Brain microvascular endothelial cell (primary cell): ENCODE measurements at regions not wholly inside any gene's neighbourhood (a gene's known extent, or its start where the extent isn't known, plus 50 kb on each side); places are given as distances from the start of the nearest gene placed in this dataset.

Source experiments
- DNase-seq: peaks from one replicate; pipeline ENCODE4 v3.0.0-alpha.2; 2020
- H3K27ac ChIP-seq: fragments of 250-450 bp; sonication (Bioruptor Pico); 2 replicates; pipeline ENCODE4 v1.5.1; 2020; ENCODE audit warnings: mild to moderate bottlenecking, moderate library complexity
- H3K27me3 ChIP-seq: fragments of 250-450 bp; sonication (Bioruptor Pico); replicated peaks from 2 replicates; pipeline ENCODE4 v1.5.1; 2020; ENCODE audit warnings: mild to moderate bottlenecking
- H3K36me3 ChIP-seq: fragments of 250-450 bp; sonication (Bioruptor Pico); replicated peaks from 2 replicates; pipeline ENCODE4 v1.5.1; 2020; ENCODE audit warnings: mild to moderate bottlenecking
- H3K4me3 ChIP-seq: 2 replicates; pipeline ENCODE4 v1.5.1; 2011; ENCODE audit warnings: low read depth, mild to moderate bottlenecking, control low read depth, low read length, moderate library complexity
- in situ Hi-C: cut with HindIII; loops from 2 replicates; pipeline ENCODE4 v1.10.0; 2017; ENCODE audit warnings: low sequenced_read_pairs, low pct_ligation_motif_present
- TF ChIP-seq, protein P1 (sequence below): IDR thresholded peaks from 2 replicates; pipeline ENCODE4 v1.5.1; 2011; ENCODE audit warnings: low read depth, mild to moderate bottlenecking, moderate library complexity, low read length, control low read depth, inconsistent platforms; ENCODE audit errors: missing control alignments

DNA sequence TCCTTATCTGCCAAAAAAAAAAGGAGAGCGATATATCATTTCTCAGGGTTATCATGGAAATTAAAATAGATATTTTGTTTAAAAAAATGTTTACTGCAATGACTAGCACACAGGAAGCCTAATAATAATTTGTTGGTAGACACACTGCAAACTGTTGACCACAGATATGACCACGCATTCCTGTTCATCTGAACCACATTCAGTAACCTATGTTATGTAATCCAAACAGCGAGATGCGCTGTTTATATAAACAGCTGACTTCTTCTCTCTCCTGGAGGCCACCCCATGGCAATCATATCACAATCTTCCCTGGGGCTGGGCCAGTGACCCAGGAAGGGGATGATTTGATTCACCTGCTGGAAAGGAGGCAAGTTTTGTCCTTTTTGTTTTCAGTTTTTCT, 129.3 kb upstream of the UST start:
- no peaks in the 10 kb centered on the region for H3K27me3 ChIP-seq
- H3K36me3 ChIP-seq, result no peaks in the 10 kb centered on the region
- DNase-seq, result peak; percentile 25
- H3K4me3 ChIP-seq, result no peak overlapping the region
- TF ChIP-seq, protein P1, sequence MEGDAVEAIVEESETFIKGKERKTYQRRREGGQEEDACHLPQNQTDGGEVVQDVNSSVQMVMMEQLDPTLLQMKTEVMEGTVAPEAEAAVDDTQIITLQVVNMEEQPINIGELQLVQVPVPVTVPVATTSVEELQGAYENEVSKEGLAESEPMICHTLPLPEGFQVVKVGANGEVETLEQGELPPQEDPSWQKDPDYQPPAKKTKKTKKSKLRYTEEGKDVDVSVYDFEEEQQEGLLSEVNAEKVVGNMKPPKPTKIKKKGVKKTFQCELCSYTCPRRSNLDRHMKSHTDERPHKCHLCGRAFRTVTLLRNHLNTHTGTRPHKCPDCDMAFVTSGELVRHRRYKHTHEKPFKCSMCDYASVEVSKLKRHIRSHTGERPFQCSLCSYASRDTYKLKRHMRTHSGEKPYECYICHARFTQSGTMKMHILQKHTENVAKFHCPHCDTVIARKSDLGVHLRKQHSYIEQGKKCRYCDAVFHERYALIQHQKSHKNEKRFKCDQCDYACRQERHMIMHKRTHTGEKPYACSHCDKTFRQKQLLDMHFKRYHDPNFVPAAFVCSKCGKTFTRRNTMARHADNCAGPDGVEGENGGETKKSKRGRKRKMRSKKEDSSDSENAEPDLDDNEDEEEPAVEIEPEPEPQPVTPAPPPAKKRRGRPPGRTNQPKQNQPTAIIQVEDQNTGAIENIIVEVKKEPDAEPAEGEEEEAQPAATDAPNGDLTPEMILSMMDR, result no peak
- in situ Hi-C loops, result no loop called here
- H3K27ac ChIP-seq, result no peak overlapping the region

DNA sequence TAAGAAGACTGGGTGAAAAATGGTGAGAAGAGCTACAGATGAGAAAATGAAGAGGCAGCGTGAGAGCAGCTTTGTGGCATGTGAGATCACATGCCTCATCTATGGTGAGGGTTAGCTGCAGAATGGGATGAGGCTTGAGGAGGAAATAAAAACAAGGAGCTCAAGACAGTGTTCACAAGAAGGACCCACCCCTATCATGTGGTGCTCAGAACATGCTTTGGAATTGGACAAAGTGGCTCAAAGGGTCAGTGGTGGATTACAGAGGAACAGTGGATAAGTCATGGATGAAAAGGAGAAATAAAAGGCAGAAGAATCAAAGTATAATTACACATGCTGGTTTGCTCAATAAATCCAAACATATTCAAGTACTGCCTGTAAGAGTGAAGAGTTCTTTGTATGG, 126.9 kb upstream of the UST start:
- in situ Hi-C loops, result no loop called here
- DNase-seq, result no peak
- TF ChIP-seq, protein P1, result no peak
- Histone ChIP-seq H3K36me3 (no peaks in the 10 kb centered on the region), H3K27me3 (no peaks in the 10 kb centered on the region), H3K27ac (no peak overlapping the region), H3K4me3 (no peak overlapping the region)

DNA sequence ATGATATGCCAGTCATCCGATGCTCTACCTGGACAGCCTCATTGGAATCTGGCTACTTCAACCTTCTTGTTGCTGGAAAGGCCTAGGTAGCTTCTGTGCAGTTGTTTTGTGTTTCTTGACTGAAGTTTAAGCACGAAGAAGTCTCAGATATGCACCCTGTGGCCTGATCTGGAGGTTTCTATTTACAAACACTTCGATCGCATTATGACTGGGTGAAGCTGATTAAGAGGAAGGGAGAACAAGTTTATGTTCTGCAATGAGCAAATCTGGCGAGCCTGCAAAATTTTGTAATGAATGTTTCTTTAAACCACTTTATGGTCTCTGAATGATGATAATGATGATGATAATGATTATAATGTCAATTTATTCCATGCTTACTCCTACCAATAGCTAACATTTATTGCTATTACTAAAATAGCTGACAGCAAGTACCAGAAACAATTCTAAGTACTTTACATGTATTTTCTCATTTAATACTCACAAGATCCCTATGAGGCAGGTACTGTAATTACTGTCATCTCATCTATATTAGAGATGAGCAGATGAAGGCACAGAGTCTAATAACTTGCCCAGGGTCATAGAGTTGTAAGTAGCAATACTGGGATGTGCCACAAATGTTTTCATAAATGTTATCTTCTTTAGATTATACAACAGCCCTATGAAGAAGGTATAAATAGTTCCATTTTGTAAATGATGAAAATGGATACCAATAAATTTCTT, 126.1 kb upstream of the UST start:
- DNase-seq, result no peak
- H3K36me3 ChIP-seq, result no peaks in the 10 kb centered on the region
- TF ChIP-seq, protein P1, result no peak
- no peaks in the 10 kb centered on the region for H3K27me3 ChIP-seq
- H3K4me3 ChIP-seq, result no peak overlapping the region
- in situ Hi-C loops, result no loop called here
- H3K27ac ChIP-seq, result no peak overlapping the region

DNA sequence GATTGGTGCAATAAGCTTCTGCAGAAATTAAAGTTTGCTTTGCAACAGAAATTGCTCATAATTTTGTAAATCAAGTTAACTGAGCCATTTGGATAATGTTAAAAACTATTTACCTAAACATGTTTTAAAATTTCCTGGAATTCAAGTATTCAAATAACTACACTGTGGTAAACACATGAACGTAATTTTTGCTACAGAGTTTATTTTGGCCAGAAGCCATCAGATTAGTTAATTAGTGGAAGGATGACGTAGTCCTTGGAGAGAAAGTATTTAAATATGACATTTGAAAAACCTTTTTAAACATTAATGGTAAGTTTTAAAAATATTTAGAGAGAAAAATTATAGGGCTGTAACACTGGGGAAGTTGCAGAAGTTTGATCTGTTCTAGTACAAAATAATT, 121.2 kb upstream of the UST start:
- TF ChIP-seq, protein P1, result no peak
- DNase-seq, result no peak
- H3K36me3 ChIP-seq, result no peaks in the 10 kb centered on the region
- in situ Hi-C loops, result no loop called here
- no peaks in the 10 kb centered on the region for H3K27me3 ChIP-seq
- no peak overlapping the region for H3K4me3 ChIP-seq
- H3K27ac ChIP-seq, result no peak overlapping the region

DNA sequence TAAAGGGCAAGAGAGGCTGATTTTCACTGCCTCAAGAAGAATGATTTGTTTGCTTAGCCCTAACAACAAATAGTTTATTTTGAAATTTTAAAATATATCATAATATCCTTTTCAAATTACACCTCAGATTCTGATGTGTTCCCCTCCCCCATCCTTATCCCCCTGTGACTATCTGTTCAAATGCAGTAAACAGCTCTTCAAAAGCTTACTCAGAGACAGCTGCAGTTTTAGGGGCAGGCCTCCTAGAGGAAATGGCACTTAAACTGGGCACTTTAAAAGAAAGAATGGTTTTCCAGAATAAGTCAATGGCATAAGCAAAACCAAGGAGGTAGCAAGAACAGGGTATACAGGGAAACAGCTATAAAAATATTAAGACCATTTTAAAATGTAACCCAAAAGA, 118.6 kb upstream of the UST start:
- Histone ChIP-seq H3K36me3 (no peaks in the 10 kb centered on the region), H3K27ac (no peak overlapping the region), H3K27me3 (no peaks in the 10 kb centered on the region), H3K4me3 (no peak overlapping the region)
- no peak for DNase-seq
- TF ChIP-seq, protein P1, result no peak
- in situ Hi-C loops, result no loop called here

DNA sequence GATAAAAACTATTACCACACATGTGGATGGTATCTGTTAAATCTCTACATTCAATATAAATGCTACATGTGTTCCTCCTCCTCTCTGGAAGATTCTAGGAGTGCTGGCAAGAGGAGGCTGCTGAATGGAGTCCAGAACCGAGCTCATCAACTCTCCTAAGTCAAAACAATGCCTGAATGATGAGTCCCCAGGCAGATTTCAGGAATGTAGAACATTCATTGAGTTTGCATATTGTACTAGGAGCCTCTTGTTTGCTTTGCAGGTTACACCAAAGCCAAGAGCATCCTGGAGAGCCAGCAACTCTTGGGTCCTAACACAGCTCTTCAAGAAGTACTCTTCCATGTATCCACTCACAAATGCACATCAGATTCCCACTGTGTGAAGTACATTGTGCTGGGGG, 117.6 kb upstream of the UST start:
- TF ChIP-seq, protein P1, result no peak
- in situ Hi-C loops, result no loop called here
- DNase-seq, result no peak

More for the DNA sequence above, 117.6 kb upstream of the UST start:
- Histone ChIP-seq H3K27ac (no peak overlapping the region), H3K27me3 (no peaks in the 10 kb centered on the region), H3K4me3 (no peak overlapping the region), H3K36me3 (no peaks in the 10 kb centered on the region)
